Muscle layer of duodenum (tissue), 2 donors: ENCODE measurements at regions not wholly inside any gene's neighbourhood (a gene's known extent, or its start where the extent isn't known, plus 50 kb on each side); places are given as distances from the start of the nearest gene placed in this dataset.

Source experiments
- H3K27ac ChIP-seq: one replicate; pipeline ENCODE4 v1.7.0; 2013; ENCODE audit warnings: mild to moderate bottlenecking, low read length
- H3K27me3 ChIP-seq: one replicate; pipeline ENCODE4 v1.7.0; 2013; ENCODE audit warnings: low read depth, mild to moderate bottlenecking, control low read depth, low read length
- H3K36me3 ChIP-seq, 2 donors: one replicate each; pipeline ENCODE4 v1.7.0; 2013; ENCODE audit warnings: low read length in 2 of 2, control low read depth in 1 of 2, mild to moderate bottlenecking in 1 of 2; ENCODE audit not compliant: insufficient read depth in 2 of 2, control insufficient read depth in 1 of 2
- H3K4me1 ChIP-seq, 2 donors: one replicate each; pipeline ENCODE4 v1.7.0; 2013; ENCODE audit warnings: low read length in 2 of 2, mild to moderate bottlenecking in 2 of 2, control low read depth in 1 of 2, moderate library complexity in 1 of 2; ENCODE audit not compliant: insufficient read depth in 2 of 2, control insufficient read depth in 1 of 2
- H3K4me3 ChIP-seq, 2 donors: one replicate each; pipeline ENCODE4 v1.7.0; 2013; ENCODE audit warnings: low read length in 2 of 2, low read depth in 1 of 2, mild to moderate bottlenecking in 1 of 2
- H3K9me3 ChIP-seq, 2 donors: one replicate each; pipeline ENCODE4 v1.7.0; 2013; ENCODE audit warnings: low read length in 2 of 2, control low read depth in 1 of 2, mild to moderate bottlenecking in 1 of 2; ENCODE audit not compliant: control insufficient read depth in 1 of 2
- donor health status: healthy.

- H3K4me3 ChIP-seq: no peak overlapping the region
- no peaks in the 10 kb centered on the region for H3K27me3 ChIP-seq
- H3K27ac ChIP-seq: no peak overlapping the region
- peaks cover 3 to 4% of the 10 kb centered on the region in 2 donors for H3K9me3 ChIP-seq
- peaks cover 0 to 11% of the 10 kb centered on the region in 2 donors for H3K4me1 ChIP-seq
- H3K36me3 ChIP-seq: no peaks in the 10 kb centered on the region
These were observed 209.9 kb upstream of the DMRT1 start for GRCh38 chr9:631596-631995.

GRCh38 chr9:633461-633860 is 208.0 kb upstream of the DMRT1 start:
- peaks cover 3 to 4% of the 10 kb centered on the region in 2 donors for H3K9me3 ChIP-seq
- H3K4me3 ChIP-seq: no peak overlapping the region
- no peaks in the 10 kb centered on the region for H3K27me3 ChIP-seq
- no peaks in the 10 kb centered on the region for H3K36me3 ChIP-seq
- no peak overlapping the region for H3K27ac ChIP-seq
- peaks cover 0 to 4% of the 10 kb centered on the region in 2 donors for H3K4me1 ChIP-seq

- Histone ChIP-seq H3K27me3 (no peaks in the 10 kb centered on the region), H3K4me1 (peaks cover 0 to 3% of the 10 kb centered on the region in 2 donors), H3K27ac (no peak overlapping the region), H3K36me3 (no peaks in the 10 kb centered on the region), H3K4me3 (no peak overlapping the region), H3K9me3 (peaks cover 3 to 4% of the 10 kb centered on the region in 2 donors)
These were observed 204.4 kb upstream of the DMRT1 start for GRCh38 chr9:636931-637591.

GRCh38 chr9:638152-638551 is 203.3 kb upstream of the DMRT1 start:
- no peaks in the 10 kb centered on the region for H3K27me3 ChIP-seq
- H3K4me3 ChIP-seq: no peak overlapping the region
- H3K27ac ChIP-seq: no peak overlapping the region
- peaks cover 4 to 5% of the 10 kb centered on the region in 2 donors for H3K4me1 ChIP-seq
- peaks cover 3 to 4% of the 10 kb centered on the region in 2 donors for H3K9me3 ChIP-seq
- no peaks in the 10 kb centered on the region for H3K36me3 ChIP-seq

GRCh38 chr9:642014-642413 is 199.5 kb upstream of the DMRT1 start:
- H3K36me3 ChIP-seq: no peaks in the 10 kb centered on the region
- H3K4me1 ChIP-seq: peaks cover 4 to 5% of the 10 kb centered on the region in 2 donors
- H3K27ac ChIP-seq: no peak overlapping the region
- H3K27me3 ChIP-seq: no peaks in the 10 kb centered on the region
- H3K4me3 ChIP-seq: no peak overlapping the region
- H3K9me3 ChIP-seq: no peaks in the 10 kb centered on the region

DNA sequence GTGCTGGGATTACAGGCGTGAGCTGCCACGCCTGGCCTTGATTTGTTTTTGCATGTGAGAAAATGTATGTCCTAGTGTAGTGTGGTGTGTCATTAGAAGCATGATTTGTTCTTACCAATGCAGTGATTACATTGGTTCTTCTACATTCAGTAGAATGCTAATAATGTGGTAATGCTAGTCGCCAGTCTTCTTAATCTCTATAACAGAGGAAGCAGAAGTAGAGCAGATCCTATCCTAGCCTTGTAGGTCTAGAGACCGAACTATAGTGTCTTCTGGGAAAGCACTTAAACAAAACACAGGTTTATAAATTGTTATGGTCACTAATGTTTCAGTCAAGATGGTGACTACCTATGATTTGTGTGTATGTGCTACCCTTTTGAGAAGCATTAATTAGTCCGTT is 197.5 kb upstream of the DMRT1 start:
- no peak overlapping the region for H3K4me3 ChIP-seq
- peaks cover 5 to 6% of the 10 kb centered on the region in 2 donors for H3K4me1 ChIP-seq
- H3K27ac ChIP-seq: no peak overlapping the region
- no peaks in the 10 kb centered on the region for H3K36me3 ChIP-seq
- H3K9me3 ChIP-seq: no peaks in the 10 kb centered on the region
- H3K27me3 ChIP-seq: no peaks in the 10 kb centered on the region

DNA sequence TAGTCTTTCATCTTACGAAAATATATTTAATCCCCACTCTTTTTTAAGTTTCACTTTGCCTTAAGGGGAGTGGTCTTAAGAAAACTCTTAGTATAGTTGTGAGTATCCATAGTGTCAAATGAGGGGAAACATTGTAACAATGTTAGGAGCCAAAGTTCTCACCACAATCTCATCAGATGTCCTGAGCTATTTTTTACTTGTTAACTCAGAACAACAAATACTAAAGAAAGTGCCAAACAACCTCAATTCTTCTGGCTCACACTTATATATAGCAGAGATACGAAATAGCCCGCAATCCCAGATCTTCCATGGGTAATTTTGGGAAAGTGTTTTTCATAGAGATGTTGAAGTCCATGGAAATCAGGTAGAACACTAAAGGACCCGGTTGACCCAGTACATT is 194.0 kb upstream of the DMRT1 start:
- Histone ChIP-seq H3K27ac (no peak overlapping the region), H3K4me3 (no peak overlapping the region), H3K27me3 (no peaks in the 10 kb centered on the region), H3K4me1 (peaks cover 11 to 19% of the 10 kb centered on the region in 2 donors), H3K9me3 (no peaks in the 10 kb centered on the region), H3K36me3 (no peaks in the 10 kb centered on the region)

GRCh38 chr9:649128-650074 is 192.1 kb upstream of the DMRT1 start:
- Histone ChIP-seq H3K27me3 (no peaks in the 10 kb centered on the region), H3K4me1 (peaks cover 11 to 22% of the 10 kb centered on the region in 2 donors), H3K4me3 (peak overlapping the region in 1 of 2 donors; percentile 5), H3K9me3 (no peaks in the 10 kb centered on the region), H3K36me3 (no peaks in the 10 kb centered on the region), H3K27ac (no peak overlapping the region)

GRCh38 chr9:650362-650761 is 191.1 kb upstream of the DMRT1 start:
- H3K4me1 ChIP-seq: peaks cover 11 to 27% of the 10 kb centered on the region in 2 donors

DNA sequence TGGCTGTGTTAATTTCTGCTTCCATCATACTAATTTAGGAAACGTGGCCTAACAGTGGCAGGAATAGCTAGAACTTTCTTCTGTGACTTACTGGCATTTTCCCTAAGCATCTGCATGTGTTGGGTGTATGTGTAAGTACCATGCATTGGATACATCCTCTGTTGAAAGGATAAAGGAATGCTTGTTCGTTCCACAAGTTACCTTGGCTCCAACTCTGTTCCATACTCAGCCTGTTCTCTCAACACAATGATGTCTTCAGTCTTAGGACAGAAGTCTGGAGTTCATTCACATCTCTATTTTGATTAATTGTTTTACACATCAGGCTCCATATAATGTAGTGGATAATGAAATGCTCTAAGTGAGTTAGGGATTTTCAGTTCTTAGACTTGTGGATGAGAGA is 190.1 kb upstream of the DMRT1 start:
- peaks cover 11 to 27% of the 10 kb centered on the region in 2 donors for H3K4me1 ChIP-seq
- no peaks in the 10 kb centered on the region for H3K9me3 ChIP-seq
- H3K4me3 ChIP-seq: no peak overlapping the region
- no peaks in the 10 kb centered on the region for H3K27me3 ChIP-seq
- H3K27ac ChIP-seq: no peak overlapping the region
- no peaks in the 10 kb centered on the region for H3K36me3 ChIP-seq

More at GRCh38 chr9:650362-650761, 191.1 kb upstream of the DMRT1 start:
- H3K27ac ChIP-seq: peak overlapping the region; percentile 59
- no peaks in the 10 kb centered on the region for H3K9me3 ChIP-seq
- no peaks in the 10 kb centered on the region for H3K27me3 ChIP-seq
- H3K36me3 ChIP-seq: no peaks in the 10 kb centered on the region
- H3K4me3 ChIP-seq: peak overlapping the region in 1 of 2 donors; percentile 5

DNA sequence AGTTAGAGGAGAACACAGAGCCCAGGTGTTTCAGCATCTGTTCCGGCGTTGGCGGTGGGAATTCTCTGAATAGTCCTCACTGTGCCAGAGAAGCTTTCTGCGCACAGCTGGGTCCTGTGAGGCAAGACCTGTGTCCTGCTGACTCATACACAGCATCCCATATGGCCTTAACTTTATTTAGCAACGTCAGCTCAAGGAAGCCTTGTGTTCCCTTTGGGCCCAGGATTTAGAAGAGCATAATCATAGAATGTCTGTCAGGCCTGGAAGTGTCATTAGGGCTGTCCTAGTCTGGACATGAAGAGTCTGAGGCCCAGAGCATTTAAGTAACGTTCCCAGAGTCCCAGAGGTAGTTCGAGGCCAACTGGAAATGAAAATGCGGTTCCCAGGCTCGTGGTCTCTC is 188.6 kb upstream of the DMRT1 start:
- no peaks in the 10 kb centered on the region for H3K27me3 ChIP-seq
- H3K9me3 ChIP-seq: no peaks in the 10 kb centered on the region
- H3K36me3 ChIP-seq: no peaks in the 10 kb centered on the region
- peaks cover 11 to 30% of the 10 kb centered on the region in 2 donors for H3K4me1 ChIP-seq
- H3K4me3 ChIP-seq: no peak overlapping the region
- peak overlapping the region; percentile 45 for H3K27ac ChIP-seq
